Activated T-helper 17 cell treated with anti-CD3 and anti-CD28 coated beads, Interleukin-2, amount 50 U/mL, for 72 hours (primary cell): ENCODE measurements at regions not wholly inside any gene's neighbourhood (a gene's known extent, or its start where the extent isn't known, plus 50 kb on each side); places are given as distances from the start of the nearest gene placed in this dataset.
A peak's percentile ranks its signal among the peaks of the same experiment; 100 is the strongest.

Experiments
- ATAC-seq: fragments of 150-1000 bp; cut with Tn5 transposase; replicated peaks from 2 replicates; pipeline ENCODE4 v1.10.0; 2021; ENCODE audit warnings: mild to moderate bottlenecking, moderate library complexity
- H3K27ac Mint-ChIP-seq: one replicate; pipeline ENCODE4 v1.8.0; 2022; ENCODE audit warnings: mixed read lengths
- H3K27me3 Mint-ChIP-seq: one replicate; pipeline ENCODE4 v1.8.0; 2022; ENCODE audit warnings: mixed read lengths
- H3K36me3 Mint-ChIP-seq: one replicate; pipeline ENCODE4 v1.8.0; 2022; ENCODE audit warnings: low read depth, mild to moderate bottlenecking, mixed read lengths
- H3K4me1 Mint-ChIP-seq: one replicate; pipeline ENCODE4 v1.8.0; 2022; ENCODE audit warnings: mixed read lengths
- H3K4me3 Mint-ChIP-seq: one replicate; pipeline ENCODE4 v1.8.0; 2022; ENCODE audit warnings: mild to moderate bottlenecking, mixed read lengths
- H3K9me3 Mint-ChIP-seq: one replicate; pipeline ENCODE4 v1.8.0; 2022; ENCODE audit warnings: mixed read lengths

GRCh38 chr6:79864421-79864820 lies 82.9 kb downstream of the ELOVL4 start:
- H3K27ac Mint-ChIP-seq = no peak overlapping the region
- H3K36me3 Mint-ChIP-seq = no peaks in the 10 kb centered on the region
- H3K4me3 Mint-ChIP-seq = no peak overlapping the region
- ATAC-seq = no peak
- H3K9me3 Mint-ChIP-seq = no peaks in the 10 kb centered on the region
- peaks cover under 1% of the 10 kb centered on the region for H3K4me1 Mint-ChIP-seq
- H3K27me3 Mint-ChIP-seq = no peaks in the 10 kb centered on the region

GRCh38 chr6:79864001-79864400 lies 83.4 kb downstream of the ELOVL4 start:
- H3K4me1 Mint-ChIP-seq = no peaks in the 10 kb centered on the region
- no peaks in the 10 kb centered on the region for H3K27me3 Mint-ChIP-seq
- H3K9me3 Mint-ChIP-seq = no peaks in the 10 kb centered on the region
- no peak for ATAC-seq
- H3K27ac Mint-ChIP-seq = no peak overlapping the region
- no peak overlapping the region for H3K4me3 Mint-ChIP-seq
- no peaks in the 10 kb centered on the region for H3K36me3 Mint-ChIP-seq

GRCh38 chr6:79863566-79863965 lies 83.8 kb downstream of the ELOVL4 start:
- Mint-ChIP-seq H3K4me1 (no peaks in the 10 kb centered on the region), H3K9me3 (no peaks in the 10 kb centered on the region), H3K36me3 (no peaks in the 10 kb centered on the region), H3K27ac (no peak overlapping the region), H3K4me3 (no peak overlapping the region), H3K27me3 (no peaks in the 10 kb centered on the region)
- ATAC-seq = no peak

GRCh38 chr6:79862711-79863110 lies 84.6 kb downstream of the ELOVL4 start:
- no peak for ATAC-seq
- Mint-ChIP-seq H3K9me3 (no peaks in the 10 kb centered on the region), H3K36me3 (no peaks in the 10 kb centered on the region), H3K27ac (no peak overlapping the region), H3K4me3 (no peak overlapping the region), H3K27me3 (no peaks in the 10 kb centered on the region), H3K4me1 (no peaks in the 10 kb centered on the region)

- H3K4me3 Mint-ChIP-seq = no peak overlapping the region
- no peaks in the 10 kb centered on the region for H3K4me1 Mint-ChIP-seq
Measured at GRCh38 chr6:79862126-79862525, 85.2 kb downstream of the ELOVL4 start.

GRCh38 chr6:79861023-79861422 lies 86.3 kb downstream of the ELOVL4 start:
- H3K4me1 Mint-ChIP-seq = no peaks in the 10 kb centered on the region
- ATAC-seq = no peak

More at GRCh38 chr6:79862126-79862525, 85.2 kb downstream of the ELOVL4 start:
- no peaks in the 10 kb centered on the region for H3K27me3 Mint-ChIP-seq
- H3K36me3 Mint-ChIP-seq = no peaks in the 10 kb centered on the region
- no peaks in the 10 kb centered on the region for H3K9me3 Mint-ChIP-seq
- ATAC-seq = no peak
- no peak overlapping the region for H3K27ac Mint-ChIP-seq

GRCh38 chr6:79847426-79847825 lies 99.9 kb downstream of the ELOVL4 start:
- ATAC-seq = no peak
- Mint-ChIP-seq H3K27ac (no peak overlapping the region), H3K4me1 (no peaks in the 10 kb centered on the region), H3K4me3 (no peak overlapping the region), H3K27me3 (peaks cover 17% of the 10 kb centered on the region), H3K9me3 (no peaks in the 10 kb centered on the region), H3K36me3 (no peaks in the 10 kb centered on the region)

More at GRCh38 chr6:79861023-79861422, 86.3 kb downstream of the ELOVL4 start:
- no peak overlapping the region for H3K4me3 Mint-ChIP-seq
- no peak overlapping the region for H3K27ac Mint-ChIP-seq
- no peaks in the 10 kb centered on the region for H3K27me3 Mint-ChIP-seq
- no peaks in the 10 kb centered on the region for H3K36me3 Mint-ChIP-seq
- H3K9me3 Mint-ChIP-seq = no peaks in the 10 kb centered on the region

GRCh38 chr6:79842376-79843040 lies 104.8 kb downstream of the ELOVL4 start:
- Mint-ChIP-seq H3K4me1 (no peaks in the 10 kb centered on the region), H3K4me3 (no peak overlapping the region), H3K27me3 (peaks cover 9% of the 10 kb centered on the region), H3K36me3 (no peaks in the 10 kb centered on the region), H3K27ac (no peak overlapping the region), H3K9me3 (peaks cover 3% of the 10 kb centered on the region)
- peak; percentile 29 for ATAC-seq

GRCh38 chr6:79841577-79842375 lies 105.6 kb downstream of the ELOVL4 start:
- peak; percentile 5 for ATAC-seq
- no peak overlapping the region for H3K4me3 Mint-ChIP-seq
- H3K27me3 Mint-ChIP-seq = peaks cover 10% of the 10 kb centered on the region
- H3K36me3 Mint-ChIP-seq = no peaks in the 10 kb centered on the region
- peaks cover 3% of the 10 kb centered on the region for H3K9me3 Mint-ChIP-seq
- H3K4me1 Mint-ChIP-seq = no peaks in the 10 kb centered on the region
- H3K27ac Mint-ChIP-seq = no peak overlapping the region

- Mint-ChIP-seq H3K4me3 (no peak overlapping the region), H3K36me3 (no peaks in the 10 kb centered on the region), H3K27ac (no peak overlapping the region), H3K4me1 (no peaks in the 10 kb centered on the region), H3K27me3 (peaks cover 26% of the 10 kb centered on the region), H3K9me3 (peaks cover 3% of the 10 kb centered on the region)
- no peak for ATAC-seq
Measured at GRCh38 chr6:79838851-79839250, 108.5 kb downstream of the ELOVL4 start.

GRCh38 chr6:79833964-79834284 lies 113.4 kb downstream of the ELOVL4 start:
- Mint-ChIP-seq H3K4me3 (no peak overlapping the region), H3K27me3 (peaks cover 26% of the 10 kb centered on the region), H3K36me3 (no peaks in the 10 kb centered on the region), H3K9me3 (no peaks in the 10 kb centered on the region), H3K27ac (no peak overlapping the region), H3K4me1 (no peaks in the 10 kb centered on the region)
- no peak for ATAC-seq

GRCh38 chr6:79833264-79833963 lies 113.9 kb downstream of the ELOVL4 start:
- Mint-ChIP-seq H3K27me3 (peaks cover 26% of the 10 kb centered on the region), H3K36me3 (no peaks in the 10 kb centered on the region), H3K9me3 (no peaks in the 10 kb centered on the region), H3K4me1 (no peaks in the 10 kb centered on the region), H3K27ac (no peak overlapping the region), H3K4me3 (no peak overlapping the region)
- ATAC-seq = no peak

GRCh38 chr6:79832723-79833122 lies 114.6 kb downstream of the ELOVL4 start:
- peaks cover 29% of the 10 kb centered on the region for H3K27me3 Mint-ChIP-seq
- ATAC-seq = no peak
- no peaks in the 10 kb centered on the region for H3K4me1 Mint-ChIP-seq
- H3K27ac Mint-ChIP-seq = no peak overlapping the region
- no peak overlapping the region for H3K4me3 Mint-ChIP-seq
- no peaks in the 10 kb centered on the region for H3K36me3 Mint-ChIP-seq
- H3K9me3 Mint-ChIP-seq = no peaks in the 10 kb centered on the region

GRCh38 chr6:79824202-79824601 lies 123.2 kb downstream of the ELOVL4 start:
- Mint-ChIP-seq H3K9me3 (no peaks in the 10 kb centered on the region), H3K27ac (no peak overlapping the region), H3K4me1 (no peaks in the 10 kb centered on the region), H3K27me3 (peaks cover 30% of the 10 kb centered on the region), H3K36me3 (no peaks in the 10 kb centered on the region), H3K4me3 (no peak overlapping the region)
- no peak for ATAC-seq

- Mint-ChIP-seq H3K9me3 (no peaks in the 10 kb centered on the region), H3K4me3 (no peak overlapping the region), H3K4me1 (no peaks in the 10 kb centered on the region), H3K27me3 (peaks cover 22% of the 10 kb centered on the region), H3K36me3 (no peaks in the 10 kb centered on the region), H3K27ac (no peak overlapping the region)
- no peak for ATAC-seq
Measured at GRCh38 chr6:79821859-79822258, 125.5 kb downstream of the ELOVL4 start.
